ENCODE measurements at regions not wholly inside any gene's neighbourhood (a gene's known extent, or its start where the extent isn't known, plus 50 kb on each side); places are given as distances from the start of the nearest gene placed in this dataset.

DNA sequence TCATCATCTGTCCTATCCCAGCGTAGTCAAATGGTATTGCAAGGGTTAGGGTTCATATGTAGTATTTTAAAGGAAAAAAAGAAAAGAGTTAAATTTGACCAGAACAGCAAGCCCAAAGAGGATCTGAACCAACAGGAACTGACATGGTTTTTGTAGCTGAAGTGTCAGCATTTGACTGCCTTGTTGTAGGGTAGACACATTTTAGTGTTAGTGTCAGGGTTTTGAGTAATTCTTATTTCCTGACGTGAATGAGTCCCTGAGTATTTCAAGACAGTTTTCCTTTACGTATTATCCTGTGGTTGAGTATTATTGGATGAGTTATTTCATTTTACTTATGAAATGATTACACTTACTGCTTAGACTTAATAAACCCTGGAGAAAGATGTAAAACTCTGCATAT, 173.3 kb upstream of the ZEB2 start:
- TF ChIP-seq EZH2 (IDR thresholded peaks at IDR 0.05) (no peak), ZNF274 (IDR thresholded peaks at IDR 0.05; ENCODE audit: low read depth, low read length) (no peak), POLR2A (IDR thresholded peaks at IDR 0.05; ENCODE audit: borderline replicate concordance, extremely low read depth, insufficient read depth, insufficient read length) (no peak), RAD21 (IDR thresholded peaks at IDR 0.05; ENCODE audit: low read depth) (no peak), ELF1 (IDR thresholded peaks at IDR 0.05; ENCODE audit: borderline replicate concordance, low read depth) (no peak), POLR2AphosphoS5 (IDR thresholded peaks at IDR 0.05; ENCODE audit: low read depth, low read length) (no peak)
- TF ChIP-seq, protein P1, sequence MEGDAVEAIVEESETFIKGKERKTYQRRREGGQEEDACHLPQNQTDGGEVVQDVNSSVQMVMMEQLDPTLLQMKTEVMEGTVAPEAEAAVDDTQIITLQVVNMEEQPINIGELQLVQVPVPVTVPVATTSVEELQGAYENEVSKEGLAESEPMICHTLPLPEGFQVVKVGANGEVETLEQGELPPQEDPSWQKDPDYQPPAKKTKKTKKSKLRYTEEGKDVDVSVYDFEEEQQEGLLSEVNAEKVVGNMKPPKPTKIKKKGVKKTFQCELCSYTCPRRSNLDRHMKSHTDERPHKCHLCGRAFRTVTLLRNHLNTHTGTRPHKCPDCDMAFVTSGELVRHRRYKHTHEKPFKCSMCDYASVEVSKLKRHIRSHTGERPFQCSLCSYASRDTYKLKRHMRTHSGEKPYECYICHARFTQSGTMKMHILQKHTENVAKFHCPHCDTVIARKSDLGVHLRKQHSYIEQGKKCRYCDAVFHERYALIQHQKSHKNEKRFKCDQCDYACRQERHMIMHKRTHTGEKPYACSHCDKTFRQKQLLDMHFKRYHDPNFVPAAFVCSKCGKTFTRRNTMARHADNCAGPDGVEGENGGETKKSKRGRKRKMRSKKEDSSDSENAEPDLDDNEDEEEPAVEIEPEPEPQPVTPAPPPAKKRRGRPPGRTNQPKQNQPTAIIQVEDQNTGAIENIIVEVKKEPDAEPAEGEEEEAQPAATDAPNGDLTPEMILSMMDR (IDR thresholded peaks at IDR 0.05 in 2 of 3, conservative IDR thresholded peaks at IDR 0.05 in 1 of 3; ENCODE audit: borderline replicate concordance in 1 of 3, insufficient read depth in 1 of 3, low read depth in 2 of 3, low read length in 2 of 3), result no peak
- TF ChIP-seq, protein P2, sequence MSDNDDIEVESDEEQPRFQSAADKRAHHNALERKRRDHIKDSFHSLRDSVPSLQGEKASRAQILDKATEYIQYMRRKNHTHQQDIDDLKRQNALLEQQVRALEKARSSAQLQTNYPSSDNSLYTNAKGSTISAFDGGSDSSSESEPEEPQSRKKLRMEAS (IDR thresholded peaks at IDR 0.05), result no peak
